ENCODE measurements at regions not wholly inside any gene's neighbourhood (a gene's known extent, or its start where the extent isn't known, plus 50 kb on each side); places are given as distances from the start of the nearest gene placed in this dataset.

DNA sequence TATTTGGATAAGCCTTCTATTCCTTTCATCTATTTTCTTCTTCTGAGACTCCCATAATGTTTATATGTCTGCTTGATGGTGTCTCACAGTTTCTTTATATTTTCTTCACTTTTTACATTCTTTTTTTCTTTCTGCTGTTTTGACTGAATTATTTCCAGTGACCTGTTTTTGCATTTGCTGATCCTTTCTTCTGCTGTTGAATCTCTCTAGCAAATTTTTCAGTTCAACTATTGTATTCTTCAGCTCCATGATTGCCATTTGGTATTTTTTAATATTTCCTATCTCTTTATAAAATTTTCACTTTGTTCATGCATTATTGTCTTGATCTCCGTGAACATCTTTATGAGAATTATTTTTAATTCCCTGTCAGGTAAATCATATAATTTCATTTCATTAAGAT lies 122.3 kb upstream of the ST6GALNAC5 start:
- DNase-seq (ENCODE audit: low read depth), result no peak
- POLR2A ChIA-PET, result no interaction called here
- CTCF ChIA-PET, result no interaction called here
- TF ChIP-seq, protein P1, sequence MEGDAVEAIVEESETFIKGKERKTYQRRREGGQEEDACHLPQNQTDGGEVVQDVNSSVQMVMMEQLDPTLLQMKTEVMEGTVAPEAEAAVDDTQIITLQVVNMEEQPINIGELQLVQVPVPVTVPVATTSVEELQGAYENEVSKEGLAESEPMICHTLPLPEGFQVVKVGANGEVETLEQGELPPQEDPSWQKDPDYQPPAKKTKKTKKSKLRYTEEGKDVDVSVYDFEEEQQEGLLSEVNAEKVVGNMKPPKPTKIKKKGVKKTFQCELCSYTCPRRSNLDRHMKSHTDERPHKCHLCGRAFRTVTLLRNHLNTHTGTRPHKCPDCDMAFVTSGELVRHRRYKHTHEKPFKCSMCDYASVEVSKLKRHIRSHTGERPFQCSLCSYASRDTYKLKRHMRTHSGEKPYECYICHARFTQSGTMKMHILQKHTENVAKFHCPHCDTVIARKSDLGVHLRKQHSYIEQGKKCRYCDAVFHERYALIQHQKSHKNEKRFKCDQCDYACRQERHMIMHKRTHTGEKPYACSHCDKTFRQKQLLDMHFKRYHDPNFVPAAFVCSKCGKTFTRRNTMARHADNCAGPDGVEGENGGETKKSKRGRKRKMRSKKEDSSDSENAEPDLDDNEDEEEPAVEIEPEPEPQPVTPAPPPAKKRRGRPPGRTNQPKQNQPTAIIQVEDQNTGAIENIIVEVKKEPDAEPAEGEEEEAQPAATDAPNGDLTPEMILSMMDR (IDR thresholded peaks at IDR 0.05; ENCODE audit: insufficient read depth, low read depth, low read length), result no peak
- Histone ChIP-seq H3K36me3 (ENCODE audit: control insufficient read depth, insufficient read depth, low read length) (no peaks in the 10 kb centered on the region), H3K4me3 (ENCODE audit: low read depth, low read length) (no peak overlapping the region), H3K27me3 (ENCODE audit: control insufficient read depth, insufficient read depth, low read length) (no peaks in the 10 kb centered on the region)

DNA sequence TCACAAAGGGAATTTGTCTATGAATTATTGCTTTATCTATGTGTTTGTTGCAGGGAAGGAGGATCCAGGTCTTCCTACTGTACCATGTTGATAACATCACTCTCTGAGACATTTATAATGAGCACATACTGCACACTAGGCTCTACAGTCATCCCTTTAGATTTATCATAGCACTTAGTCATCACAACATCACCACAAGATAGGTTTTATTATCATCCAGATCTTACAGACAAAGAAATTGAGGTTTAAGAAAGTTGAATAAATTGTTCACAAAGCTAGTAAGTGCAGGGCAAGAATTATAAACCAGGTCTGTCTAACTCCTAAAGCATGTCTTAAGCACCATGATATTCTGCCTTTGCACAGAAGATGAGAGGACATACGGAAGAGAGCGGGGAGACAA lies 121.1 kb upstream of the ST6GALNAC5 start:
- ChIA-PET POLR2A (no interaction called here), CTCF (no interaction called here)
- no peak for DNase-seq (ENCODE audit: low read depth)
- Histone ChIP-seq H3K4me3 (ENCODE audit: low read depth, low read length) (no peak overlapping the region), H3K36me3 (ENCODE audit: control insufficient read depth, insufficient read depth, low read length) (no peaks in the 10 kb centered on the region), H3K27me3 (ENCODE audit: control insufficient read depth, insufficient read depth, low read length) (no peaks in the 10 kb centered on the region)
- TF ChIP-seq, protein P1 (IDR thresholded peaks at IDR 0.05; ENCODE audit: insufficient read depth, low read depth, low read length), result no peak

DNA sequence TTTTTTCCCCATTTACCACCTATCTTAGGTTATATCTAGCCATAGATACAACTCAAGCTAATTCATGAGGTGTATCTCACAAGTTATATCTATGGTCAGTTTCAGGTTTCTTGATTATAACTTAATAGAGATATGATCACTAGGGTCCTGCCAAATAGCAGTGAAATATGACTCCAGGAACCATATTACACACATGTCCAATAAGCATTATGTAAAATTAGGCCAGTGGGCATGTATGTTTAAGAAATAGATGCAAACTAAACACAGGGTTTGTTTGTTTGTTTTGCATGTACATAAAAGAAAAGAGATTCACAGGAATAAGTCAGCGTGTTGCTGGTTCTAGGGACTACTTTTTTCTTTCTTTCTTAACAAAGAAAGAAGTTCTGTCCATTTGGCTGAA lies 112.5 kb upstream of the ST6GALNAC5 start:
- CTCF ChIA-PET, result no interaction called here
- Histone ChIP-seq H3K27me3 (ENCODE audit: control insufficient read depth, insufficient read depth, low read length) (no peaks in the 10 kb centered on the region), H3K4me3 (ENCODE audit: low read depth, low read length) (no peak overlapping the region), H3K36me3 (ENCODE audit: control insufficient read depth, insufficient read depth, low read length) (no peaks in the 10 kb centered on the region)
- POLR2A ChIA-PET, result no interaction called here
- no peak for DNase-seq (ENCODE audit: low read depth)
- TF ChIP-seq, protein P1 (IDR thresholded peaks at IDR 0.05; ENCODE audit: insufficient read depth, low read depth, low read length), result no peak

DNA sequence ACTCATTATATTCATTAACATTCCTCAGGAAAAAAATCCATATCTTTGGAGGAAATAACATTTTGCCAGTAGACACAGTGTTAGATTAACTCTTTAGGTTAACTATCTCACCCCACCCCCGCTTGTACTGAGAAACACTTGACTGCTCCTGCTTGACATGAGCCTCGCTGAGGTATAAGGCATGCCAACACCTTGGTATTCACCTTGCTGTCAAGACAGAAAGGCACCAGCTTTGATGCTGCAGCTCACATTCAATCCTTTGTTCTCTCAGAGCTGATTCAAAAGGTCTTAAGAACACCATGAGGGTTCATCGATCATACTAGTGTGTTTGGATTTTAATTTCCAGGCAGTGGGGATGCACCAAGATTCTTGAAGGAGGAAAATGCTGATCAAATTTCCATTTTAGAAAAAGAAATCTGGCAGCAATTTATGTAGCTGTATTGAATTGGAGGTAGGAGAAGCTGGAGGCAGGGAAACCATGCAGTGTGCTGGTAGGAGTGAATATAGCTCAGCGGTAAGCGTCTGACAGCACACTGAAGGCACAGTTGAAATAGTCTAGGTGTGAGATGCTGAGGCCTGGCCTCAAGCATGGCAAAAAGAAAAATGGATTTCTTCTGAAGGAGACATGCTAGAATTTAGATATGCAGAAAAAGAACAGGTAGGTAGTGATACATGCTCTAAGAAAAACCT lies 108.0 kb upstream of the ST6GALNAC5 start:
- POLR2A ChIA-PET, result no interaction called here
- CTCF ChIA-PET, result no interaction called here
- TF ChIP-seq, protein P1 (IDR thresholded peaks at IDR 0.05; ENCODE audit: insufficient read depth, low read depth, low read length), result no peak
- Histone ChIP-seq H3K36me3 (ENCODE audit: control insufficient read depth, insufficient read depth, low read length) (no peaks in the 10 kb centered on the region), H3K27me3 (ENCODE audit: control insufficient read depth, insufficient read depth, low read length) (no peaks in the 10 kb centered on the region), H3K4me3 (ENCODE audit: low read depth, low read length) (no peak overlapping the region)
- no peak for DNase-seq (ENCODE audit: low read depth)

DNA sequence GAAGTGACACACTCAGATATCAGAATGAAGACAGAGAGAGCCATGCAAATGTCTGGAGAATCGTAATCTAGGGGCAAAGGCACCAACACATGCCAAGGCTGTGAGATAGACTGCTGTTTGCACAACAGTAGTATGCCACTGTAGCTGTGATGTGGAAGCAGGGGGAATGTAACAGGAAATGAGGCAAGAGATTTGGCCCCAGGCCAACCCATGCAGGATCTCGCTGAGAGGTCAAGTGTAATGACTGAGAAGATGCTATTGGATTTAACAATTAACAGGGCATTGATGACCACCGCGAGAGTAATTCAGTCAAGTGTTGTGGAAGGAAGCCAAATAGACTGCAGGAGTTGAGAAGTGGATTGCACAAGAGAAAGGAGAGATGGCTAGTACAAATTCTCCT lies 107.3 kb upstream of the ST6GALNAC5 start:
- no peak overlapping the region for H3K4me3 ChIP-seq (ENCODE audit: low read depth, low read length)
- CTCF ChIA-PET, result interaction anchor here (0.5 kb wide), 1 partner anchor 665 kb away, joined by 3 read pairs; no protein-coding TSS in a partner anchor
- no peak for DNase-seq (ENCODE audit: low read depth)
- H3K27me3 ChIP-seq (ENCODE audit: control insufficient read depth, insufficient read depth, low read length), result no peaks in the 10 kb centered on the region
- TF ChIP-seq, protein P1 (IDR thresholded peaks at IDR 0.05; ENCODE audit: insufficient read depth, low read depth, low read length), result no peak
- POLR2A ChIA-PET, result no interaction called here
- H3K36me3 ChIP-seq (ENCODE audit: control insufficient read depth, insufficient read depth, low read length), result no peaks in the 10 kb centered on the region

All from BJ (cell line).